GM12874 (cell line): ENCODE measurements at regions not wholly inside any gene's neighbourhood (a gene's known extent, or its start where the extent isn't known, plus 50 kb on each side); places are given as distances from the start of the nearest gene placed in this dataset.

Source experiments
- TF ChIP-seq, protein P1 (sequence below): IDR thresholded peaks from 2 replicates; pipeline ENCODE4 v1.5.1; 2011; ENCODE audit warnings: low read depth, mild to moderate bottlenecking, control low read depth, low read length, moderate library complexity; ENCODE audit not compliant: insufficient read depth

DNA sequence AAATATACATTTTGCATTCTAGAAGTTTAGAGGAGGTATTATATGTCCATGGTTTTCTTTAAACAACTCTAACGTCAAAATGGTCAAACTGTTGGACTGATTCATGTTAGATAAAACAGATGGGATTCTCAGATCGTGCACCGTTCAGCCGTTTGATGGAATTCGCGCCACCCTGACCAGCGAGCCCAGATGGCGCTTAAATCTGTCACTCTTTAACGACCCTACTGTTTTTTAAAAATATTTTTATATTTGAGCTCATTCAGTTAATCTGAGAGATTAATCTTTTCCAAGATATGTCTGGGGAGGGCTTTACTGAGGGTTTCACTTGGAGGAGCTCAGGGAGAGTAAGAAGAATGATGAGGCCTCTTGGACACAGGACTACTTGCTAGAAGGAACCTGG is 164.4 kb downstream of the TM9SF2 start:
- TF ChIP-seq, protein P1, sequence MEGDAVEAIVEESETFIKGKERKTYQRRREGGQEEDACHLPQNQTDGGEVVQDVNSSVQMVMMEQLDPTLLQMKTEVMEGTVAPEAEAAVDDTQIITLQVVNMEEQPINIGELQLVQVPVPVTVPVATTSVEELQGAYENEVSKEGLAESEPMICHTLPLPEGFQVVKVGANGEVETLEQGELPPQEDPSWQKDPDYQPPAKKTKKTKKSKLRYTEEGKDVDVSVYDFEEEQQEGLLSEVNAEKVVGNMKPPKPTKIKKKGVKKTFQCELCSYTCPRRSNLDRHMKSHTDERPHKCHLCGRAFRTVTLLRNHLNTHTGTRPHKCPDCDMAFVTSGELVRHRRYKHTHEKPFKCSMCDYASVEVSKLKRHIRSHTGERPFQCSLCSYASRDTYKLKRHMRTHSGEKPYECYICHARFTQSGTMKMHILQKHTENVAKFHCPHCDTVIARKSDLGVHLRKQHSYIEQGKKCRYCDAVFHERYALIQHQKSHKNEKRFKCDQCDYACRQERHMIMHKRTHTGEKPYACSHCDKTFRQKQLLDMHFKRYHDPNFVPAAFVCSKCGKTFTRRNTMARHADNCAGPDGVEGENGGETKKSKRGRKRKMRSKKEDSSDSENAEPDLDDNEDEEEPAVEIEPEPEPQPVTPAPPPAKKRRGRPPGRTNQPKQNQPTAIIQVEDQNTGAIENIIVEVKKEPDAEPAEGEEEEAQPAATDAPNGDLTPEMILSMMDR: no peak

DNA sequence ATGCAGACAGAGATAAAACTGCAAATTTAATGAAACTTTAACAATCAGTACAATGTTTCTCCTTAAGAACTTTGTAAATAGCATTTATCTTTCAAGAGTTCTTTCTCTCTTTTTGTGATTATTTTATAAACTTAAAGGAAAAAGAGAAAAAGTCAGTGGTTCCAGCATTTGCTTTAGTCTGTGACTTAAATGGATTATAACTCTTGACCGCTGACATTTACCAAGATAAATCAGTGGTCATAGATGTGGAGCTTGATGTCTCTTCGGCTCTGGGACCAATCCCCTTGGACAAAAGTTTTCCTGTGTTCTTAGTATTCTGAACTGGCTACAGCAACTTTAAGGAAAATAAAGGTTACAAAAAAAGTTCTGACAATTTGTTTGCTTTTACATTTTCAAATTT is 162.6 kb downstream of the TM9SF2 start:
- TF ChIP-seq, protein P1: no peak

DNA sequence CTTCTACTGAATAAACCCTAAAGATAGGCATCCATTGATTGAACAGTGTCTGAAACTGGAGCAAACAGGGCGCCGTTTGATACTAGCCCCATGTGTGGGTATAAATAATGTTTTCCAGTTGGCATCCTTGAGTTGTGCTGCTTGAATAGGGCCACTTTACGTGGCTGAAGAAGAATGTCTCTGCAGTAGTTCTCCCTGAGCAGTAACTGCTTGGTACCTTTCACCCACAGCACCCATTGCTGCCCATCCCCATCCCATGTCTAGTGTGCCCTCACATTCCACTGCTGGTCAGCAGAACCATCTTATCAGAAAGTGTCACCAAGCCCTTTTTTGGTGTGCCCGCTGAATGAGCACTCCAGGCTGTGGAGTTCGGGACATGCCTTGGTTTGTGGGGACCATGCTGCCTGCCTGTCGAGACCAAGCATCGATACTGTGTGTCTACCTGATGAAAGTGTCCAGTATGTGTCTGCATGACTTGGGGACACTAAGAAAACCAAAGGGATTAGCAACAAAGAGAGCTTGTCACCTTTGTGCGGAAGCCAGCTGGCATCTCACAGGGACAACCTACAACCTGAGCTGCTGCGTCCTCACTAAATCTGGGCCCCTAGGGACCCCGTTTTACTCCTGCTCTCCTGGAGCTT is 162.0 kb downstream of the TM9SF2 start:
- TF ChIP-seq, protein P1: no peak

DNA sequence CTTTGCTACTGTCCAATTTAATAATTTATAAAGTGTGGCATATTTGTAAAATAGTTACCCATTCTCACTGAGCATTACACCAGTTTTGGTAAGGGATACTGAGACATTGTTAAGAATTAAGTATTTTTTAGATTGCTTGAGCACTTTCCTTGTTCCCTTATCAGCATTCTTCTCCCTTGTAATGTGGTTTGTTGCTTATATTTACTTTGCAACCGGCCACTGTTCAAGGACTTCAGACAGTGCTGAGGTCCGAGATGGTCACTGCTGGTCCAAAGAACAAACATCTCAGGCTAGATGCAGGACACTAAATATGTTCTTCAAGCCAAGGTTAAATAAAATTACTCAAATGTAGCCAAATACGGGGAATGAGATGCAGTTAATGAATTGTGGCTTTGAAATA is 161.4 kb downstream of the TM9SF2 start:
- TF ChIP-seq, protein P1: no peak

DNA sequence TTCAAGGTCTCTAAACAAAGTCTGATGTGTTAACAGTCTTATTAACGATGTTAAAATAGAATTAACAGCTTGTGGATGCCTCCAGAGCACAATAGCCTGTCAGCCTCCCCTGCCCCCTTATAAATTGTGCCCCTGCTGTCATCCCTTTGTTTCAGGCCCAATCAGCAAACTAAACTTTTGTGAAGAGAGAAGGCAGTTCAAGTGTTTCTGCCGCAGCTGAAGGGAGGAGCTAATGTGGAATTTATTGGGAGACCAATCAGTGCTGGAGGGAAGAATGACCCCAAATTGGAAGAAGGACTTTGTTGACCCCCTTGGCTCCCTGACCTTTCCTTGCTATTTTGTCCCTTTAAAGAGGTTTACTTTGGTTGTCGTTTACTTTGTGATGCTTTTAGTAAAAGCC is 160.5 kb downstream of the TM9SF2 start:
- TF ChIP-seq, protein P1: no peak

DNA sequence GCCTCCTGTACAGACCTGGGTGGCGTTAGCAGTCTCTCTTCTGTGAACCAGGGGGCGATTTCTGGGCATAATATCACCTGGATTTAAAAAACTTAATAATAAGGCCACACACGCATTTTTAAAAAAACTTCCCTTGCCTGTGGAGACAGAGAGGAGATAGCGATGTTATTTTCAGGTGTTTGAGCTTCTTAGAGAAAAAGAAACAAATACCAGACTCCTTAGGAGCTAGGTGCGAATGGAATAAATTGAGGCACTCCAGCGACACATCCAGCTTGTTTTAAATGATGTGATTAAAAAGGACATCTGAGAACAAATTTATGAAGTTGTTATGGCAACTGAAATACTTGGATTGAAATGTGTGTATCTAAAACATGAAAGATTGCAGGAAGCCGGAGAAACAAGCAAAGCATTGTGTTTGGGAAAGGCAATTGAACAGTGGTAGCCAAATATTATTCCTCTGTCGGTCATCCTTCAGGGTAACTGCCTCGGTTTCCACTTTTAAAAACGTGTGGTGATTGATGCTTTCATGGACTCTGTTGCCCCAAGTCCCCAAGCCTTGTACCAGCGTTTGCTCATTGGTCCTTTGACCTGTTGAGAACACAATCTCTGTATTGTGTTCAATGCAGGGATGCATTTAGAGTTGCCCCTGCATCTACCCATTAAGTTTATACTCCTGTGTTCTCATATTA is 158.7 kb downstream of the TM9SF2 start:
- TF ChIP-seq, protein P1: no peak

DNA sequence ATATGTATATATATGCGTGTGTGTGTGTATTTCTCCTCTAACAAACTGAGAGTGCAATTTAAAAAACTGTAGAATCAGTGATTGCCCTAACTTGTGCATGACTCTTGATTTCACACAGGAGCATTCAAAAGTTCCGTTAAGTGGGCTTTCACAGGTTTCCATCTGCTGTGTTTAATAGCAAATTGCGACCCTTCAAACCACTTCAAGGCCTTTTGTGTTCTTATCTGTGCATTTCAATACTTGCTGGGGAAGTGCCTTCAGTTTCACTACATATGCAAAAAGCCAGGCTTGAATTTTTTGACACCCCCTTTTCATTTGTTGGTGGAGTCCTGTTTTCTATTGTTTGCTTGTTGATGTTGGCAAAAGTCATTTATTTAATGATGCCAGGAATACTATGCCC is 158.0 kb downstream of the TM9SF2 start:
- TF ChIP-seq, protein P1: no peak
